T-cell (primary cell): ENCODE measurements at regions not wholly inside any gene's neighbourhood (a gene's known extent, or its start where the extent isn't known, plus 50 kb on each side); places are given as distances from the start of the nearest gene placed in this dataset.
"Not testable (repeated sequence)": the region's sequence is repeated elsewhere in the genome, so short reads cannot be mapped to it uniquely, and the experiment has no call there.

Experiments used
- ATAC-seq, 4 experiments: fragments of 200-7000 bp in 3 of 4; fragments of 150-1000 bp in 1 of 4; cut with Tn5 transposase; replicated peaks in 1 of 4; 1 replicate in 3 of 4; 2 replicates in 1 of 4; pipeline ENCODE4 v1.10.0; 2021; ENCODE audit warnings: moderate library complexity in 3 of 4, mild to moderate bottlenecking in 2 of 4, moderate number of reproducible peaks in 1 of 4
- CTCF ChIA-PET, 2 donors: fragments of 300-600 bp; sonication (Branson Sonifier 250); formaldehyde crosslinking; loops; one replicate each; lab custom pipeline; 2022; ENCODE audit warnings: antibody characterized with exemption in 2 of 2; lab: Charles Lee
- POLR2A ChIA-PET, 2 donors: fragments of 300-600 bp; sonication (Branson Sonifier 250); formaldehyde crosslinking; loops; one replicate each; lab custom pipeline; 2022; ENCODE audit warnings: antibody characterized with exemption in 2 of 2; lab: Charles Lee
- DNase-seq, 35 experiments: peaks; one replicate each; pipeline versions ENCODE4 v3.0.0 to v3.0.0-alpha.2; 2013 to 2023
- H3K27ac ChIP-seq: one replicate; pipeline ENCODE4 v1.5.1; 2013; ENCODE audit warnings: low read length
- H3K27me3 ChIP-seq, 2 experiments: replicated peaks in 1 of 2; 1 replicate in 1 of 2; 2 replicates in 1 of 2; pipeline versions ENCODE4 v1.6.1 to v1.7.0; 2013; ENCODE audit warnings: low read length in 1 of 2, mixed read lengths in 1 of 2; ENCODE audit not compliant: control insufficient read depth in 2 of 2, insufficient read depth in 2 of 2; ENCODE audit errors: extremely low read depth in 1 of 2
- H3K36me3 ChIP-seq, 2 donors: 1 replicate in 1 of 2; 2 replicates in 1 of 2; pipeline versions ENCODE4 v1.6.1 to v1.7.0; 2013; ENCODE audit warnings: low read length in 1 of 2; ENCODE audit not compliant: control insufficient read depth in 2 of 2, insufficient read depth in 1 of 2; ENCODE audit errors: extremely low read depth in 1 of 2
- H3K4me1 ChIP-seq, 2 experiments: 1 replicate in 1 of 2; 2 replicates in 1 of 2; pipeline versions ENCODE4 v1.6.1 to v1.7.0; 2013; ENCODE audit warnings: low read length in 2 of 2, mixed read lengths in 1 of 2; ENCODE audit not compliant: insufficient read depth in 2 of 2, control insufficient read depth in 1 of 2; ENCODE audit errors: extremely low read depth in 1 of 2
- H3K4me3 ChIP-seq, 2 donors: 1 replicate in 1 of 2; 2 replicates in 1 of 2; pipeline versions ENCODE4 v1.5.1 to v1.7.0; 2013; ENCODE audit warnings: mild to moderate bottlenecking in 2 of 2, low read length in 1 of 2, moderate library complexity in 1 of 2; ENCODE audit not compliant: control insufficient read depth in 1 of 2; ENCODE audit errors: extremely low read depth in 1 of 2
- H3K9me3 ChIP-seq: 2 replicates; pipeline ENCODE4 v1.7.0; 2013
- H3K27ac Mint-ChIP-seq, 2 donors: one replicate each; pipeline ENCODE4 v1.8.0; 2020 to 2021; ENCODE audit warnings: mild to moderate bottlenecking in 2 of 2, mixed read lengths in 2 of 2
- H3K27me3 Mint-ChIP-seq, 2 donors: one replicate each; pipeline ENCODE4 v1.8.0; 2021 to 2022; ENCODE audit warnings: mixed read lengths in 2 of 2
- H3K36me3 Mint-ChIP-seq: one replicate; pipeline ENCODE4 v1.8.0; 2021; ENCODE audit warnings: mixed read lengths
- H3K4me1 Mint-ChIP-seq, 3 donors: one replicate each; pipeline ENCODE4 v1.8.0; 2020 to 2022; ENCODE audit warnings: mixed read lengths in 3 of 3, mild to moderate bottlenecking in 1 of 3
- H3K4me3 Mint-ChIP-seq, 3 donors: one replicate each; pipeline ENCODE4 v1.8.0; 2020 to 2022; ENCODE audit warnings: mild to moderate bottlenecking in 3 of 3, mixed read lengths in 3 of 3, moderate library complexity in 3 of 3
- H3K9me3 Mint-ChIP-seq, 3 donors: one replicate each; pipeline ENCODE4 v1.8.0; 2020 to 2022; ENCODE audit warnings: mixed read lengths in 3 of 3
- WGBS: methylation state at CpG from one replicate; pipeline ENCODE4 v1.1.5; 2013; ENCODE audit warnings: missing lambda C conversion rate; ENCODE audit not compliant: insufficient coverage; 5-methylcytosine and 5-hydroxymethylcytosine counted together

DNA sequence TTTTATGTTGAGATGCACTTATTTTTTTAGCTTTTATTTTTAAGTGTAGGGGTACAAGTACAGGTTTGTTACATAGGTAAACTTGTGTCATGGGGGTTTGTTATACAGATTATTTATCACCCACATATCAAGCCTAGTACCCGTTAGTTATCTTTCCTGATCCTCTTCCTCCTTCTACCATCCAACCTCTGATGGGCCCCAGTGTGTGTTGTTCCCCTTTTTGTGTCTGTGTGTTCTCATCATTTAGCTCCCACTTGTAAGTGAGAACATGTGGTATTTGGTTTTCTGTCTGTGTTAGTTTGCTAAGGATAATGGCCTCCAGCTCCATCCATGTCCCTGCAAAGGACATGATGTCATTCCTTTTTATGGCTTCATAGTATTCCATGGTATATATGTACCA, 72.2 kb upstream of the ST8SIA6 start:
- not testable (repeated sequence) for DNase-seq, H3K27me3 ChIP-seq, H3K4me1 Mint-ChIP-seq, H3K4me3 Mint-ChIP-seq, H3K4me1 ChIP-seq, H3K9me3 Mint-ChIP-seq, ATAC-seq, H3K4me3 ChIP-seq, H3K36me3 Mint-ChIP-seq, H3K27ac Mint-ChIP-seq, H3K27ac ChIP-seq, H3K36me3 ChIP-seq, H3K27me3 Mint-ChIP-seq, H3K9me3 ChIP-seq
- ChIA-PET CTCF (interaction anchor here in 1 of 2 donors (0.6 kb wide), 1 partner anchor 108 kb away, joined by 3 read pairs; no protein-coding TSS in a partner anchor), POLR2A (interaction anchor here in 1 of 2 donors (0.6 kb wide), 1 partner anchor 1089 kb away, joined by 6 read pairs; no protein-coding TSS in a partner anchor)
- no CpG with 5 or more reads among the region's 1 CpG for WGBS

DNA sequence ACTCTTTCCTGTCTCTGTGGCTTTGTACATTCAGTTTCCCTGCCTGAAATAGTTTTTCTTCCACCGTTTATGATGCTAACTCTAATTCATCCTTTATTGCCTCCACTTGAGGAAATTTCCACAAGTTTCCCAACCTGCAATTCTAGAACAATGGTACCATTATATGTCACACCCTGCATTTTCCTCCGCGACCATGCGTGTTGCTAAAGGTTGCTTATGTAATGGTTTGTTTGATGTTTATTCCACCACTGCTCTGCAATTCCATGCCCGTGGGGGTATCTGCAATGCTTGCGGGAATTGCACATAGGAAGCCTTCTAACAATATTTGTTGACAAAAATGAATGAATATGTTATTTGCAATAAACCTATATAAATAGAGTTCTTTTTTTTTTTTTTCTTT, 69.5 kb upstream of the ST8SIA6 start:
- Mint-ChIP-seq H3K9me3 (no peaks in the 10 kb centered on the region), H3K27ac (no peak overlapping the region)
- CTCF ChIA-PET, result no interaction called here

DNA sequence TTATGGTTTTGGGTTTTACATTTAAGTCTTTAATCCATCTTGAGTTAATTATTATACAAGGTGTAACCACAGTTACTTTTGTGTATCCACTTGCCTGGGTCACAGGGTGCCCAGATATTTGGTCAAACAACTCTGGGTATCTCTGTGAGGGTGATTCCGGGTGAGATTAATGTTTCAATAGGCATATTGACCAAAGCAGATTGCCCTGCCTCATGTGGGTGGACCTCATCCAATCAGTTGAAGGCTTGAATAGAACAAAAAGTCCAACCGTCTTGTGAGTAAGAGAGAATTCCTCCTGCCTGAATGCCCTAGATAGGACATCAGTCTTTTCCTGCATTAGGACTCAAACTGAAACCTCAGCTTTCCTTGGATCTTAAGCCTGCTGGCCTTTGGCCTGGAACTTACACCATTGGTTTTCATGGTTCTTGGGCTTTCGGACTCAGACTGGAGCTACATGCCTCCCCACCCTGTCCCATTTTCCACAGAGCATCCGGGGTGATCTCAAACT, 68.9 kb upstream of the ST8SIA6 start:
- no peaks in the 10 kb centered on the region for H3K36me3 ChIP-seq
- H3K4me1 Mint-ChIP-seq, result no peaks in the 10 kb centered on the region
- H3K27me3 ChIP-seq, result no peaks in the 10 kb centered on the region
- H3K27ac Mint-ChIP-seq, result no peak overlapping the region
- ChIA-PET POLR2A (no interaction called here), CTCF (no interaction called here)
- H3K36me3 Mint-ChIP-seq, result no peaks in the 10 kb centered on the region
- no peak for DNase-seq
- peaks cover 3 to 7% of the 10 kb centered on the region in 2 donors for H3K27me3 Mint-ChIP-seq
- no peaks in the 10 kb centered on the region for H3K4me1 ChIP-seq
- H3K4me3 ChIP-seq, result no peak overlapping the region
- H3K9me3 Mint-ChIP-seq, result no peaks in the 10 kb centered on the region
- no peak for ATAC-seq
- no peak overlapping the region for H3K27ac ChIP-seq
- 94% methylated on average over 4 of the region's 4 CpGs for WGBS
- no peak overlapping the region for H3K4me3 Mint-ChIP-seq
- H3K9me3 ChIP-seq, result no peaks in the 10 kb centered on the region

More for the DNA sequence above, 69.5 kb upstream of the ST8SIA6 start:
- no peak overlapping the region for H3K4me3 ChIP-seq
- Mint-ChIP-seq H3K4me3 (no peak overlapping the region), H3K4me1 (no peaks in the 10 kb centered on the region), H3K27me3 (peaks cover 3 to 7% of the 10 kb centered on the region in 2 donors), H3K36me3 (no peaks in the 10 kb centered on the region)
- POLR2A ChIA-PET, result no interaction called here
- H3K36me3 ChIP-seq, result no peaks in the 10 kb centered on the region
- no peaks in the 10 kb centered on the region for H3K9me3 ChIP-seq
- H3K4me1 ChIP-seq, result no peaks in the 10 kb centered on the region
- 33% methylated on average over 1 of the region's 6 CpGs for WGBS
- no peak overlapping the region for H3K27ac ChIP-seq
- no peaks in the 10 kb centered on the region for H3K27me3 ChIP-seq
- DNase-seq, result no peak
- ATAC-seq, result no peak

DNA sequence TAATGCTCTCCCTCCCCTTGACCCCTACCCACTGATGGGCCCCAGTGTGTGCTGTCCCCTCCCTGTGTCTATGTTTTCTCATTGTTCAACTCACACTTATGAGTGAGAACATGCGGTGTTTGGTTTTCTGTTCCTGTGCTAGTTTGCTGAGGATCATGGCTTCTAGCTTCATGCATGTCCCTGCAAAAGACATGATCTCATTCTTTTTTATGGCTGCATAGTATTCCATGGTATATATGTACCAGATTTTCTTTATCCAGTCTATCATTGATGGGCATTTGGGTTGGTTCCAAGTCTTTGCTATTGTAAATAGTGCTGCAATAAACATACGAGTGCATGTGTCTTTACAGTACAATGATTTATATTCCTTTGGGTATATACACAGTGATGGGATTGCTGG, 67.9 kb upstream of the ST8SIA6 start:
- H3K27me3 Mint-ChIP-seq, H3K27me3 ChIP-seq, H3K36me3 ChIP-seq, H3K4me3 ChIP-seq, POLR2A ChIA-PET, ATAC-seq, CTCF ChIA-PET, H3K27ac ChIP-seq, H3K9me3 Mint-ChIP-seq, DNase-seq, H3K4me1 Mint-ChIP-seq, H3K4me1 ChIP-seq, H3K4me3 Mint-ChIP-seq, H3K36me3 Mint-ChIP-seq, H3K27ac Mint-ChIP-seq, H3K9me3 ChIP-seq: not testable (repeated sequence)
- no CpG with 5 or more reads among the region's 2 CpGs for WGBS

DNA sequence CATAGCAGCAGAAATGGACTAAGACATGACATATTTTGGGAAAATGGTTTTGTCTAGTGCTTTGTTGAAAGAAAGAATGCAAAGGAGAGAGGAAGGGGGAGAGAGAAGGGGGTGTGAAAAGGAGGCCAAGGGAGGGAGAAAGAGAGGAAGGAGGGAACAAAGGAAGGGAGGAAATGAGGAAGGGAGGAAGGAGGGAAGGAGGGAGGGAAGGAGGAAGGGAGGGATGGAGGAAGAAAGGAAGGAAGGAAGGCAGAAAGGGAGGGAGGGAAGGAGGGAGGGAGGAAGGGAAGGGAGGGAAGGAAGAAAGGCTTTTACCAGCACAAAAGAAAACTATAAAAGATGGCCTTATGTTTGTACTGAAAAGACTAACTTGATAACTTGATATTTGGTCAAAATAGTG, 65.1 kb upstream of the ST8SIA6 start:
- no peak for ATAC-seq
- H3K9me3 ChIP-seq, result no peaks in the 10 kb centered on the region
- H3K36me3 Mint-ChIP-seq, result no peaks in the 10 kb centered on the region
- H3K4me1 Mint-ChIP-seq, result no peaks in the 10 kb centered on the region
- H3K27me3 ChIP-seq, result no peaks in the 10 kb centered on the region
- CTCF ChIA-PET, result no interaction called here
- no peak overlapping the region for H3K4me3 ChIP-seq
- no peak overlapping the region for H3K27ac ChIP-seq
- H3K4me1 ChIP-seq, result no peaks in the 10 kb centered on the region
- H3K27me3 Mint-ChIP-seq, result peaks cover 3% of the 10 kb centered on the region in 2 donors
- no peaks in the 10 kb centered on the region for H3K36me3 ChIP-seq
- no peak overlapping the region for H3K27ac Mint-ChIP-seq
- H3K4me3 Mint-ChIP-seq, result no peak overlapping the region
- H3K9me3 Mint-ChIP-seq, result peaks cover 3 to 8% (median 6%) of the 10 kb centered on the region in 3 donors
- POLR2A ChIA-PET, result no interaction called here
- no peak for DNase-seq

DNA sequence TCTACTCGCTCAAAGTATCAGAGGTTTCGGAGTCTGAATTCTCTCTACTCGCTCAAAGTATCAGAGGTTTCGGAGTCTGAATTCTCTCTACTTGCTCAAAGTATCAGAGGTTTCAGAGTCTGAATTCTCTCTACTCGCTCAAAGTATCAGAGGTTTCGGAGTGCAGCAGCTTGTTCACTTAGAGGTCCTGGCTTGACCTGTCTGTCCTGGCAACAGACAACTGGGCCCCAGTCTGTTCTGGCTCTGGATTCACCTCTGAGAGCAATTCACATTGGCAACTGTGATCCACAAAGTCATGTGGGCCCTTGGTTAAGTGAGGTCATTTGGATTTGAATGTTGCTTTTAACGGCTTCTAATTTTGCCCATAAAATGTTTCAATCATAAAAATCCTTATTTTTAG, 63.9 kb upstream of the ST8SIA6 start:
- Histone ChIP-seq H3K36me3 (no peaks in the 10 kb centered on the region), H3K4me3 (no peak overlapping the region), H3K4me1 (no peaks in the 10 kb centered on the region), H3K27me3 (no peaks in the 10 kb centered on the region), H3K27ac (no peak overlapping the region), H3K9me3 (no peaks in the 10 kb centered on the region)
- no peaks in the 10 kb centered on the region for H3K27me3 Mint-ChIP-seq
- no peak overlapping the region for H3K27ac Mint-ChIP-seq
- POLR2A ChIA-PET, result no interaction called here
- no peaks in the 10 kb centered on the region for H3K36me3 Mint-ChIP-seq
- WGBS, result 80% methylated on average over 2 of the region's 7 CpGs
- no peaks in the 10 kb centered on the region for H3K4me1 Mint-ChIP-seq
- CTCF ChIA-PET, result interaction anchor here in 1 of 2 donors (0.5 kb wide), 1 partner anchor 87 kb away, joined by 3 read pairs; no protein-coding TSS in a partner anchor
- no peak for ATAC-seq
- no peak for DNase-seq
- peaks cover 3 to 8% (median 6%) of the 10 kb centered on the region in 3 donors for H3K9me3 Mint-ChIP-seq
- no peak overlapping the region for H3K4me3 Mint-ChIP-seq

DNA sequence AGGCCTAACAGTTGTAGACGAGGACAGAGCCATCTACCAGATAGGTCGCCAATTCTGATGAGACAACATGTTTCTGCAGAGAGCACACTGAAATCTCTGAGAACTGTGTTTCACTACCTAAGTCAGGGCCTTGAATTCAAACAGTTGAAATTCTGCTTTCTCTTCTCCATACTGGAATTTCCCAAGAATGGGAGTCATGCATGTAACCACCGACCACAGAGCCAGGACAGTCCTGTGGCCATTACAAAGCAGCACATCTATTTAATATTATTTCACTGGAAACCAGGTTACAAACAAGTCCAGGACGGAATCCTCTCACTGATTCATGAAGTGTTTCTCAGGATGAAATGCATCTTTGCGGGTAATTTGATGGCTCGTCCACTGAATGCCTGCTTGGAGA, 62.0 kb upstream of the ST8SIA6 start:
- H3K36me3 Mint-ChIP-seq, result no peaks in the 10 kb centered on the region
- CTCF ChIA-PET, result no interaction called here
- Histone ChIP-seq H3K27me3 (no peaks in the 10 kb centered on the region), H3K4me1 (peaks cover 0 to 7% of the 10 kb centered on the region in 2 experiments), H3K9me3 (no peaks in the 10 kb centered on the region), H3K27ac (no peak overlapping the region), H3K36me3 (no peaks in the 10 kb centered on the region), H3K4me3 (no peak overlapping the region)
- POLR2A ChIA-PET, result no interaction called here
- no peak overlapping the region for H3K4me3 Mint-ChIP-seq
- no peak for DNase-seq
- no peak for ATAC-seq
- H3K9me3 Mint-ChIP-seq, result peaks cover 3 to 8% (median 6%) of the 10 kb centered on the region in 3 donors
- no peaks in the 10 kb centered on the region for H3K27me3 Mint-ChIP-seq
- WGBS, result 78% methylated on average over 3 of the region's 6 CpGs
- no peak overlapping the region for H3K27ac Mint-ChIP-seq
- peaks cover 0 to 9% (median 6%) of the 10 kb centered on the region in 3 donors for H3K4me1 Mint-ChIP-seq
